ENCODE measurements at regions not wholly inside any gene's neighbourhood (a gene's known extent, or its start where the extent isn't known, plus 50 kb on each side); places are given as distances from the start of the nearest gene placed in this dataset.

GRCh38 chr11:15453211-15453765 lies 338.6 kb downstream of the INSC start:
- Histone ChIP-seq H3K27me3 (no peaks in the 10 kb centered on the region), H3K4me3 (no peak overlapping the region), H3K9me3 (no peaks in the 10 kb centered on the region), H3K36me3 (no peaks in the 10 kb centered on the region), H3K27ac (no peak overlapping the region), H3K4me1 (no peaks in the 10 kb centered on the region)
- TF ChIP-seq CTCF (IDR thresholded peaks at IDR 0.05): no peak
- no peak for TF ChIP-seq EP300 (IDR thresholded peaks at IDR 0.05)
- no peak for TF ChIP-seq POLR2AphosphoS5 (IDR thresholded peaks at IDR 0.05)
- no peak for DNase-seq
- intact Hi-C loops (cut with DNase I): no loop called here
- 77 to 84% methylated on average over 2 of the region's 2 CpGs for WGBS, 2 donors

GRCh38 chr11:15468466-15468865 lies 353.7 kb downstream of the INSC start:
- H3K4me1 ChIP-seq: no peaks in the 10 kb centered on the region
- no peaks in the 10 kb centered on the region for H3K9me3 ChIP-seq
- H3K36me3 ChIP-seq: no peaks in the 10 kb centered on the region
- no peak for DNase-seq
- intact Hi-C loops (cut with DNase I): no loop called here
- no peak overlapping the region for H3K27ac ChIP-seq
- no peaks in the 10 kb centered on the region for H3K27me3 ChIP-seq
- 85 to 92% methylated on average over 4 of the region's 4 CpGs for WGBS, 2 donors
- H3K4me3 ChIP-seq: no peak overlapping the region
- TF ChIP-seq POLR2A (IDR thresholded peaks at IDR 0.05) (no peak), CTCF (IDR thresholded peaks at IDR 0.05) (no peak), EP300 (IDR thresholded peaks at IDR 0.05) (no peak), POLR2AphosphoS5 (IDR thresholded peaks at IDR 0.05) (no peak)

- DNase-seq: no peak
- H3K4me1 ChIP-seq: no peaks in the 10 kb centered on the region
- no peaks in the 10 kb centered on the region for H3K27me3 ChIP-seq
- TF ChIP-seq CTCF (IDR thresholded peaks at IDR 0.05) (no peak), EP300 (IDR thresholded peaks at IDR 0.05) (no peak), POLR2A (IDR thresholded peaks at IDR 0.05) (no peak)
- no peaks in the 10 kb centered on the region for H3K36me3 ChIP-seq
- H3K27ac ChIP-seq: no peak overlapping the region
- intact Hi-C loops (cut with DNase I): no loop called here
- no peak overlapping the region for H3K4me3 ChIP-seq
- H3K9me3 ChIP-seq: no peaks in the 10 kb centered on the region
- WGBS, 2 donors: 28 to 67% methylated on average over 7 of the region's 7 CpGs
Observed at GRCh38 chr11:15471048-15471894, 356.5 kb downstream of the INSC start.

GRCh38 chr11:15471895-15472799 lies 357.4 kb downstream of the INSC start:
- H3K27ac ChIP-seq: no peak overlapping the region
- no peak for TF ChIP-seq EP300 (IDR thresholded peaks at IDR 0.05)
- TF ChIP-seq CTCF (IDR thresholded peaks at IDR 0.05): no peak
- no peak for TF ChIP-seq POLR2AphosphoS5 (IDR thresholded peaks at IDR 0.05)
- TF ChIP-seq POLR2A (IDR thresholded peaks at IDR 0.05): no peak
- H3K9me3 ChIP-seq: no peaks in the 10 kb centered on the region
- H3K4me1 ChIP-seq: no peaks in the 10 kb centered on the region
- no peak for DNase-seq
- intact Hi-C loops (cut with DNase I): no loop called here
- no peaks in the 10 kb centered on the region for H3K36me3 ChIP-seq
- no peak overlapping the region for H3K4me3 ChIP-seq
- WGBS, 2 donors: 22 to 35% methylated on average over 9 of the region's 9 CpGs
- H3K27me3 ChIP-seq: no peaks in the 10 kb centered on the region
